ENCODE measurements at regions not wholly inside any gene's neighbourhood (a gene's known extent, or its start where the extent isn't known, plus 50 kb on each side); places are given as distances from the start of the nearest gene placed in this dataset.

DNA sequence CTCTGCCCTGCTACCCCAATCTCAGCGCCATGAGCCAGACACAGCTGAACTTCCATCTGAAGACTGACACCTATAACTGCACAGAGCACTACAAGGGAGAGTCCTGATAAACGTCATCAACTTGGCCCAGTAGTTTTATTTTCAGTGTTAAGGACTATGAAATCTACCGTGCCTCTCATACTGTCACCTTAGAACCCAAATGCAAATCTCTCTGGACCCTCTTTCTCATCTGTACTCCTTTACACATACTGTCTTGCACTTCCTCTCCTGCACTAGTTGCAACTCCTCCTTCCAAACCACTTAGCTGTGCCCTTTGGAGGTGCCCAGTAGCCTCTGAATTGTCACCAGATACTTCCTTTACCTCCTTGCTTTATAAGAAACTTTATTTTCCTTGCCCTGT is 420.2 kb upstream of the CNKSR2 start:
- WGBS, 4 donors, result 55 to 87% (median 77%) methylated on average over 3 of the region's 3 CpGs
- Histone ChIP-seq H3K4me3 (no peak overlapping the region), H3K4me1 (no peaks in the 10 kb centered on the region), H3K9me3 (no peaks in the 10 kb centered on the region), H3K27ac (no peak overlapping the region), H3K27me3 (no peaks in the 10 kb centered on the region), H3K36me3 (no peaks in the 10 kb centered on the region)
- ATAC-seq, result no peak
- TF ChIP-seq, protein P1, sequence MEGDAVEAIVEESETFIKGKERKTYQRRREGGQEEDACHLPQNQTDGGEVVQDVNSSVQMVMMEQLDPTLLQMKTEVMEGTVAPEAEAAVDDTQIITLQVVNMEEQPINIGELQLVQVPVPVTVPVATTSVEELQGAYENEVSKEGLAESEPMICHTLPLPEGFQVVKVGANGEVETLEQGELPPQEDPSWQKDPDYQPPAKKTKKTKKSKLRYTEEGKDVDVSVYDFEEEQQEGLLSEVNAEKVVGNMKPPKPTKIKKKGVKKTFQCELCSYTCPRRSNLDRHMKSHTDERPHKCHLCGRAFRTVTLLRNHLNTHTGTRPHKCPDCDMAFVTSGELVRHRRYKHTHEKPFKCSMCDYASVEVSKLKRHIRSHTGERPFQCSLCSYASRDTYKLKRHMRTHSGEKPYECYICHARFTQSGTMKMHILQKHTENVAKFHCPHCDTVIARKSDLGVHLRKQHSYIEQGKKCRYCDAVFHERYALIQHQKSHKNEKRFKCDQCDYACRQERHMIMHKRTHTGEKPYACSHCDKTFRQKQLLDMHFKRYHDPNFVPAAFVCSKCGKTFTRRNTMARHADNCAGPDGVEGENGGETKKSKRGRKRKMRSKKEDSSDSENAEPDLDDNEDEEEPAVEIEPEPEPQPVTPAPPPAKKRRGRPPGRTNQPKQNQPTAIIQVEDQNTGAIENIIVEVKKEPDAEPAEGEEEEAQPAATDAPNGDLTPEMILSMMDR (IDR thresholded peaks at IDR 0.05), result no peak
- no peak for TF ChIP-seq POLR2A (IDR thresholded peaks at IDR 0.05)
- DNase-seq, result no peak
- intact Hi-C loops (cut with DNase I), result no loop called here

DNA sequence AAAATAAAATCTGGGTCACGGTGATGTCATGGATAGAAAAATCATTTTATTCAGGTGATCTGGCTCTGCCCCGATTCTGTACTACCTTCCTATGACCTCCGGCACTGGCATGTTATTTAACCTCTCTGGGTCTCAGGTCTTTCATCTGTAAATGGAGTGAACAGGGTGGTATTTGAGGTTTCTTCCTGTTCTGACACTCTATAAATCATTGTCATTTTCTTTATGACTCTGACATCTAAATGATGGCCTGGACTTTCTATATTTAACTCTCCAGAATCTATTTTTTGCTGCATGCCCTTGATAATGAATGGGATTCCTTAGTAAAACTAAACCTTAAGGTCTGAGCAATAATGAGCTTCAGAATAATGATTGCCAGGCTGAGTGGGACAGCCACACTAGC is 422.0 kb upstream of the CNKSR2 start:
- Histone ChIP-seq H3K27ac (no peak overlapping the region), H3K4me3 (no peak overlapping the region), H3K27me3 (peaks cover 0 to 3% (median 0%) of the 10 kb centered on the region in 9 donors), H3K9me3 (no peaks in the 10 kb centered on the region), H3K4me1 (no peaks in the 10 kb centered on the region), H3K36me3 (no peaks in the 10 kb centered on the region)
- ATAC-seq, result no peak
- WGBS, 4 donors, result 64 to 74% (median 67%) methylated on average over 3 of the region's 3 CpGs
- no peak for DNase-seq
- no peak for TF ChIP-seq POLR2A (IDR thresholded peaks at IDR 0.05)
- TF ChIP-seq, protein P1 (IDR thresholded peaks at IDR 0.05), result no peak
- intact Hi-C loops (cut with DNase I), result no loop called here

DNA sequence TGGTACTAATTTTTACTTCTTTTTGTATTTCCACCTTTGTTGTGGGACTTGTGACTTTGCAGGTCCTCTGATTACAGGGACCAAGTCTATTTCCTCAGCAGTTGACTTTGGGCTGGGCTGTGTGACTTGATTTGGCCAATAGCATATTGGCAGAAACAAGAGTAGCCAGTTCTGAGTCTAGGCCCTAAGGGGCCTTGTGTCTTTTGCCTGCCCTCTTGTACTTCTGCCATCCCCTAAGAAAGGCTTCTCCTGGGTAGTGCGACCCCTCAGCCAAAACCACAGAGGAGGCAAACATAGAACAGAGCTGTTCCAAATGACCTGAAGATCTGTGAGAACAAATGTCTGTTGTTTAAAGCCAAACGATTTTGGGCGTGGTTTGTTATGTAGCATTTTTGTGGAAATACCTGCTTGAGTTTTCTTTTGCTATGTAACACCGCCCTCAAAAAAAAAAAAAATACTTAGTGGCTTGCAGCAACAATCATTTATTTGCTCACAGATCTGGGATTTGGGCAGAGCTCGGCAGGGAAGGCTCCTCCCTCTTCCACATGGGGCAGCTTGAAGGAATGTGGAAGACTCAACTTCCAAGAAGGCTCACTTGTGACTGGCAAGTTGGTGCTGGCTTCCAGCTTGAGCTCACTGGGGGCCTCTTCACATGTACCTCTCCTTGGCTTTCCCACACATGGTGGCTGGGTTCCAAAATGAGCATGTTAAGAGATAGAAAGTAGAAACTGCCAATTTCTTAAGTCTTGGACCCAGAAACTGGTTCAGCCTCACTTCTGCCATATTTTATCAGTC is 423.0 kb upstream of the CNKSR2 start:
- H3K4me3 ChIP-seq, result no peak overlapping the region
- ATAC-seq, result no peak
- WGBS, 4 donors, result 63 to 83% (median 73%) methylated on average over 5 of the region's 5 CpGs
- TF ChIP-seq, protein P1 (IDR thresholded peaks at IDR 0.05), result no peak
- no peak for TF ChIP-seq POLR2A (IDR thresholded peaks at IDR 0.05)
- no peaks in the 10 kb centered on the region for H3K4me1 ChIP-seq
- H3K27ac ChIP-seq, result no peak overlapping the region
- no peak for DNase-seq
- H3K9me3 ChIP-seq, result no peaks in the 10 kb centered on the region
- peaks cover 0 to 3% (median 0%) of the 10 kb centered on the region in 9 donors for H3K27me3 ChIP-seq
- intact Hi-C loops (cut with DNase I), result no loop called here
- no peaks in the 10 kb centered on the region for H3K36me3 ChIP-seq

DNA sequence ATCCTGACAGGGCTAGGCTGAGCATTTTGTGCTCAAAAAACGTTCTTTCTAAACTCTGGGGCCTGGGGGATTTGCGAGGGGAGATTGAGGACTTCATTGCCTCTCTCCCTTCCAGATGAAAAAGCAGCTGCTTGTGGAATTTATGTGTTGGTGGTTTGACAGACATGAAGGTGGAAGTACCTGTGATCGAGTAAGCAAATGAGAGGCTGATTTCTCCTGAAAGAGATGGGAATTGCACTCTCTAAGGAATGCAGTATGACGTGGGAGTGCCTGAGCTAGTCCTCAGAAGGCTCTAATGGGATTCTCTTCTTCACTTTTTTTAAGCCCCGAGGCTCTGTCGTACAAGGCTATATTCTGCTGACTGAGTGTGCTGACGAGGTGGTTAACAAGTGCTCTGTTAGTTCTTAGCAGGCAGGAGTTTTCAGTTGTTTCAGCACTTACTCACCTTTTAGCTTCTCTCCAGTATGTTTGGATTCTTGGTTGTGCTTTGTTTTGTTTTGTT is 426.8 kb upstream of the CNKSR2 start:
- Histone ChIP-seq H3K4me3 (no peak overlapping the region), H3K4me1 (no peaks in the 10 kb centered on the region), H3K27me3 (peaks cover 0 to 3% (median 0%) of the 10 kb centered on the region in 9 donors), H3K9me3 (no peaks in the 10 kb centered on the region), H3K36me3 (no peaks in the 10 kb centered on the region), H3K27ac (no peak overlapping the region)
- DNase-seq (no peak), ATAC-seq (no peak)
- no peak for TF ChIP-seq POLR2A (IDR thresholded peaks at IDR 0.05)
- TF ChIP-seq, protein P1 (IDR thresholded peaks at IDR 0.05), result no peak
- intact Hi-C loops (cut with DNase I), result no loop called here
- WGBS, 4 donors, result 15 to 21% (median 19%) methylated on average over 7 of the region's 7 CpGs
